SK-N-DZ (cell line): ENCODE measurements at regions not wholly inside any gene's neighbourhood (a gene's known extent, or its start where the extent isn't known, plus 50 kb on each side); places are given as distances from the start of the nearest gene placed in this dataset.
A peak's percentile ranks its signal among the peaks of the same experiment; 100 is the strongest.

Experiments
- DNase-seq: peaks from one replicate; pipeline ENCODE4 v3.0.0-alpha.2; 2015; ENCODE audit warnings: low spot score

DNA sequence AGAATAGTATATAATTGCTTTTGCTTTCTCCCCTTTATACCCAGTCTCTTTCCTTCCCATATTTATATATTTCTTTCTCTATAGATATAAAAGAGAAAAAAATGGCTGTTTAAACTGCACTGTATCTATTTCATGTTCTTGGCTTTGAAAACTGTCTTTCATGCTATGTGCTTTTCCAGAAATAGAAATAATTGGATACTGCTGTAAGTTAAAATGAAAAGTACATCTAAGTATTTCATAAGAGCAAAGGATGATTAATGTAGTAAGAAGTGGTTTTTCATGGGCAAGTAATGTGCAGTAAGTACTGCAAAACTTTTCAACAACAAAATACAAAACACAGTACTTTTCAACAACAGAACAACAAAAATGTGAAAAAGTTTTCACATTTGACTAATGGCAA, 237.9 kb downstream of the SNCA start:
- no peak for DNase-seq

DNA sequence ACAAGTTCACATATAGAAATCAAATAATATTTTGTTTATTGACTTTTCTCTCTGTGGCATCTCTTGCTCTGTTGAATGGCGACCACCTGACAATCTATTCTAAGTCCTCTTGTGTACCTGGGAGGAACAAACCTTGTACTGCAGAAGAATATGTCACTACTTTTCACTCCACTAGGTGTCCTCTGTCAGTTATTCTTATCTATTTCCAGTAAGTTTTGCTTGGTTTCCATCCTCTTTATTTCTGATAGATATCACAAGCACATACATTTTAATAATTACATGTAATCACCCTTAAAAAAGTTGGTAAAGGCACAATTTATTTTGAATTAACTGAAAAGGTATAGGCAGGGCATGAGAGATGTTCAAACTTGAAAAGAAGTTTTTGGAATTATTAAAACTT, 238.4 kb downstream of the SNCA start:
- DNase-seq: peak; percentile 7

DNA sequence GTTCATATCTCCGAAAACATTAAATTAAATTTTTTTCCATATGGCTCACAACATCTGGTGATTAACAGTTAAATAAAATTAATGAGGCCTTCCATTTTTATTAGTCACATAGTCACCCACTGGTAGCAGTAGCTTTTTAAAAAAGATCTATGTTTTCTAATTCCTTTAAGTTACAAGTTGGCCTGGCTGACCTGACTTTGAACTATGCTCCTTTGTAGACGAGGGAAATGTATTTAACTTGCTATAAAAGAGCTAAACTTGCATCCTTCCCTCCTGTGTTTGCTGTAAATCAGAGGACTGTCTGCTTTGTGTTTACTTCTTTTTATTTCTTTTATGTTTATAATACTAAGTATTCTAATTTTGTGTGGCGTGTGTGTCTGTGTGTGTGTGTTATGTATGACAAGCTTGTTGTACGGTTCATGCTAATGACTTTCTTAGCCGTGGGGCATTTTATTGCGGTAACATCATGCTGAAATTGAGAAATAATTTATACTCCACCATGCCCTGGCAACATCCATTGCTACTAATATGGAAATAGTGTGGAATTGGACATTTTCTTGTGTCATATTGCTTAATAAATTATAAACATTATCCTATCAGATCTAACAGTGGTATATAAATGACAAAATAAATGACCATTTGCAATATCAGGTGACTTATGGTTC, 241.7 kb downstream of the SNCA start:
- no peak for DNase-seq

DNA sequence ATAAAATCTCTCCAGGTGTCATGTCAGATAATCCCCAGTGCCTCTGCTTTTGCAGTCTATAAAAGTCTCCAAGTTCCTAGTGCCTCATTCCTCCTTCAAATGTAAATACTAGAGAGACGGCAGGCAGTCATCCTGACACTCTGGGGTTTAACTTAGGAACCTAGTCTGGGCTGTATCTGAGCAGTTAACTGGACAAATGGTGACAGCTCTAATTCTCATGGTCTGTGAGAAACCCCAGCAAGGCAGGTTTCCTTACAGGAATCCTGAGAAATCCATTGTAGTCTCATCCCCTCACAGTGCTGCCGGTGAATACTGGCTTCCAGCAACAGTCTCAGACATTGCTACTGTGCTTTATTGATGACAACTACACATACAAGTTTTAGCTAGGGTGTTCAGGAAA, 246.8 kb downstream of the SNCA start:
- peak; percentile 69 for DNase-seq

DNA sequence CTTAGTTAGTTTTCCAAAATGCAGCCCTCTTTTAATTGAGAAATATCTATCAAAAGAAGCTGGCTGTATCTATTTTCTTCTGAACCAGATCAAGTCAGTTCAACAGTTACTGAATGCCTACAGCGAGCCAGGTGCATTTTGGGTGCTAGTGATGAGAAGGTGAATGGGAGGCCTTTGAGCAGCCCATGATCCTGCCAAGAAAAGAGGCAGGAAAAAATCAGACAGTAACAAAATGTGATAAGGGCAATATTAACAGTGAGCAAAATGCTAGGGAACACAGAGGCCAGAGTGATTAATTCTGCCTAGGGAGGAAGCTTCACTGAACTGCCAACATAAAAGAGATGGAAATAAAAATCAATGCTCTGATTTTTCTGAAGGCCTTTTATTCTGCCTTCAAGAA, 248.5 kb downstream of the SNCA start:
- no peak for DNase-seq

DNA sequence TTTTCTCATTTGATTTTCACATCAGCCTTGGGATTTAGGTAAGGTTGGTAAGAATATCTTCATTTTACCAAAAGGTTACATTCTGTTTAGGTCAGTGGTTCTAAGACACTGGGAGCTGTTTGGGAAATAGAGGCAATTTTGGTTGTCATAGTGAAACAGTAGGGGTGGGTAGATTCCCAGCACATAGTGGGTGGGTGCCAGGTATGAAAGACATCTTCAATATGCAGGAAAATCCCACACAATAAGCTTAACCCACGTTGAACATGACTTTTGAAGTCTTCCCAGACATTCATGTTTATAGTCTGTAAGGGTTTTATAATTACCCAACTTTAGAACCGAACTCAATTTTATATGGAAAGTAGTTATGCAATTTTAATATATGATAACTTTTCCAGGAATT, 249.6 kb downstream of the SNCA start:
- DNase-seq: no peak

DNA sequence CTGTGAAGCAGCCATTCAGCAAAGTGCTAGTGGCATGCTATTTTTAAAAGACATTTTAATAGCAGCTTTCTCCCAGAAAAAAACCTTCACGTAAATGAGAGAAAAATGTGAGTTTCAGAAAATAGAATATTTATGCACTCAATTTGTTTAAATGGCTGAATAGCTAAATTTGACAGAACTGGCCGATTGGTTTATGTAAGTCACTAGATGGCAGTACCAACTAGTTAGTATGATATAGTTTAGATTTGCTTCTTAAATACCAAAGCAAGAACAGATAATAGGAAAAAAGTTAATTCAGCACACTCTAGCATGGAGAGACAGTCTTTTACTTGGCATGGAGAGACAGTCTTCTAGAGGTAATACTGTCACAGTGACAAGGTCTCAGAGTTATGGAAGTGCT, 250.1 kb downstream of the SNCA start:
- peak; percentile 16 for DNase-seq

DNA sequence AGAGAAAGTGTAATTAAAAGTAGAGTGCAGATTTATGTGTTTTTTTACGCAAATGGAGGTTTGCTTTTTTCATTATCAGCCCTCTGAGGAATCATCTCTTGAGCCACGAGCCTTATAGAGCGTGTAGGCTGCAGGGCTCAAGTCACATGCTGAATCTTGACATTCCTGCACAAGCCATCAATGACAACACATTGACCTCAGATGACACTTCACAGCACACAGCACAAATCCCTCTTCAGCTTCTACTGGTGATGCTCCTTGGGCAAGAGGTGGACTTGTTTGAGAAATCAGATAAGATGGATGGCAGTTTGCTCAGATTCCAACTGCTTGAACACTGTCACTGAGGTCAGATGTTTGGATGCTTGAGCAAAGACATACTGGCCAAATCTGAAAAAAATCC, 250.6 kb downstream of the SNCA start:
- peak; percentile 15 for DNase-seq

DNA sequence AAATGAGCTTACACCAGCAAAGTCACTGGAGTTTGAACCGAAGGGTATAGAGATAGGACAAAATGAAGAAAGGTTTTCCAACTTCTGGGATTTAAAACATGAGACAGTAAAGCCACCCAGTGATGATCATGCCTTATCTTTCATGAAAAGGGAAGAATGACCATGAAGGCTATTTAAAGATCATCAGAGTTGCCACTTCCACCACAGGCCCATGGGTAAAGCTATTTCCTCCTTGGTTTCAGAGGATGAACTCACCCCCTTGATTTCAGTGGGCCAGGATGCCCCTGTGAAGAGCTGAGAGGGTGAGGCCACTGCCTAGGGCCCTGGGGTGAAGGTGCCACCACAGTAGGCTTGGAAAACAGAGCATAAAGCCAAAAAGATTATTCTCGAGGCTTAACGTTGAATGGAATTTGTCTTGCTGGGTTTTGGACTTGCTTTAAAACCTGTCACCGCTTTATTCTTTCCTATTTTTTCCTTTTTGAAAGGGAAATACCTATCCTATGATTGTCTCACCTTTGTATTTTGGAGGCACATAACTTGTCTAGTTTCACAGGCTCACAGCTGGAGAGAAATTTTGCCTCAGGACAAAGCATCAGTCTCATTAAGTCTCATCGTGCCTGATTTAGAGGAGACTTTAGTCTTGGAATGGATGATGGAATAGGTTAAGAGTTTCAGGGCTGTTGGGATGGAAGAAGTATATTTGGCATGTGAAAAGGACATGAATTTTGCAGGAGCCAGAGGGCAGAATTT, 254.0 kb downstream of the SNCA start:
- no peak for DNase-seq

DNA sequence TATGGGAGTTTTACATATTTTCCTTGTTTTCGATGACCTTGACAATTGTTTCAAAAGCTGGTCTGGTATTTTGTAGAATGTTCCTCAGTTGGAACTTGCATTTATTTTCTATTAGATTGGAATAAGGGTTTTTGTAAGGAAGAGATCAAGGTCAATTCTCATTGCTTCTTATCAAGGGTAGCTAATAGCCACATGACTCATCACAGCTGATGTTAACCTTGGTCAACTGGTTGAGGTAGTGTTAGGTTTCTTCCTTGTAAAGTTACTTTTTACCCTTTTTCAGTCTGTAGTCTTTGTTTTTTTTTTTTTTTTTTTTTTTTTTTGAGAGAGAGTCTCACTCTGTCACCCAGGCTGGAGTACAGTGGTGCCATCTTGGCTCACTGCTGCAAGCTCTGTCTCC, 257.2 kb downstream of the SNCA start:
- no peak for DNase-seq

DNA sequence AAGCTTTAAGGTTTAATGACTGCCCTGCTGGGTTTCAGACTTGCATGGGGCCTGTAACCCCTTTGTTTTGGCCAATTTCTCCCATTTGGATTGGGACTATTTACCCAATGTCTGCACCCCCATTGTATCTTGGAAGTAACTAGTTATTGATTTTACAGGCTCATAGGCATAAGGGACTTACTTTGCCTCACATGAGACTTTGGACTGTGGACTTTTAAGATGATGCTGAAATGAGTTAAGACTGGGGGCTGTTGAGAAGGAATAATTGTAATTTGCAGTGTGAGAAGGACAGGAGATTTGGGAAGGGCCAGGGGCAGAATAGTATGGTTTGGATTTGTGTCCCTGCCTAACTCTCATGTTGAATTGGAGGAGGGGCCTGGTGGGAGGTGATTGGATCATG, 260.7 kb downstream of the SNCA start:
- no peak for DNase-seq

DNA sequence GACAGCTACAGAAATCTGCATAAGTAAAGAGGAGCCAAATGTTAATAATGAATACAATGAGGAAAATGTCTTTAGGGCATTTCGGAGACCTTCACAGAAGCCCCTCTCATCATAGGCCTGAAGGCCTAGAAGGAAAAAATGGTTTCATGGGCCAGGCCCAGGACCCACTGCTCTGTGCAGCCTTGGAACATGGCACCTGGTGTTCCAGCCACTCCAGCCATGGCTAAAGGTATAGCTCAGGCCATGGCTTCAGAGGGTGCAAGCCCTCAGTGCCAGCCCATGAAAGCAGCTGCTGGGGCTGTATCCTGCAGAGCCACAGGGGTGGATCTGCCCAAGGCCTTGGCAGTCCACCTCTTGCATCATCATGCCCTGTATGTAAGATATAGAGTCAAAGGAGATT, 261.1 kb downstream of the SNCA start:
- no peak for DNase-seq

DNA sequence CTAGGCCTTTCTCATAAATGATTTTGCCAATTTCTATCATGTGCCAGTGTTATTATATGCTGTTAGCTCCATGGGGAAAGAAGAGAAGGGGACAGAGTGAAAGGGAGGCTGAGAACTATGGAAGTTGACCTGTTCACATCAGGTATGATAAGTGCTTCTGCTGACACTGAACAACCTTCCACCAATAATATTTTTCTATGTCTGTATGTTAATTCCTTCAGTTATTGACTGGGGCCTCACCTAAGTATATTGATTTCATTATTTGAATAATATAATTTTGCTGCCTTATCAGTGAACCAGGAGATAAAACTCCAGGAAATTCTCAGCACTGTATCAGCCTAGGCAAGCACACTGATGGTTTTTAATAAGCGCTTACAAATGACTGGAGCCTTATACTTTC, 262.8 kb downstream of the SNCA start:
- DNase-seq: no peak

DNA sequence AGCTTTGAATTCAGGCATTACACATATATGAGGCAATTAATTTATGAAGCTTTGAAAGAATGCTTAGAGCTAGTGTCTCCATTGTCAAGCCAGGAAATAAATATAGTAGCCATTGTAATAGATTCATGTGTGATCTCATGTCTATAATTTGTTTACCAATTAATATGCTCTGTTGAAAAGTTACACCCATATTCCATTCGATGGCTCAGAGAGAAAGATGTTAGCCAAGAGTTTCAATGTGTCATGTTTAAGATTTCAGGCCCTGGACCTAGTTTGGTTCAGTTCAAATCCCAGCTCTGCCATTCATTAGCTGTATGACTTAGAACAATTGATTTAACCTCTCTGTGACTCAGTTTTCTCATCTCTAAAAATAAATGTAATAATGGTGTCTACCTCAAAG, 263.3 kb downstream of the SNCA start:
- no peak for DNase-seq

DNA sequence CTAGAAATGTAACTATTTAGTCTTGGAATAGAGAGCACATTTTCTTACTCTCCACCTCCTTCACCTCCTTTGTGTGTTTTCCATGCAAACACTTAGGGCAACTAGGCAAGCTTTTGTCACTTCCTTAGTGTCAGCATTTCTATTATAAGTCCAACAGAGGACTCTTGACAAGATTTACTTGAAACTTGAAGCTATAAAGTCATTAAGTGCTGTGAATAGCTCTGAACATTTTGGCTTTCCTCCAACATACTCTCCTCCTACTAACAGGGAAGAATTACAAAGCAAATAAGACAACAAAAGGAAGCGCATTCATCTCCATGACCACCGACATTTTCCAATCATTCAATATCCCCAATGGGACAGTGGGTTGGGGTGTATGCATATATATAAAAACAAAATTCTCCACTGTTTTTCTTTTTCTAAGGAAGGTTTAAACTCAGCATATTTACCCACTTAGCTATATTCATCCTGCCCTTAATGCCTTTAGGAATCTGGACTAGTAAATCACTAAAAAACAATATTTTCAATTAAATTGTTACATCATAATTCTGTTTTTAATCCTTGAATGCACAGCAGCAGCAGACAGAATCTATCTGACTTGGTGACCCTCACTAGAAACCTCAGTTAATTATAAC, 264.6 kb downstream of the SNCA start:
- no peak for DNase-seq

DNA sequence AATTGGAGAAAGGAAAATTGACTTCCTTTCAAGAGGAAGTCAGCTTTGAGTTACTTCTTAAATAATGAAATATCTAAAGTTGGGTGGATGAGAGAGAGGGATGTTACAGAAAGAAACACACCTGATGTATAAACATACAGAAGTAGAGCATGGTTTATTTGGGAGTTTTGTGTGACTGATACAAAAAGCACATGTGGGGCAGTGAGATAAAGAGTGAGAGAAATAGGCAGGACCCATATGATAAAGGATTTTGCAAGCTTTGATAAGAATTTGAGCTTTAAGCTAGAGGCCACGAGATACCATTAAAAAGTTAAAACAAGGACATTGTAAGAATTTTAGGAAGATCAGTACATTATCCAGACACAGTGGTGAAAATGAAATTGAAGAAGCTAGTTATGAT, 263.3 kb upstream of the GPRIN3 start:
- DNase-seq: no peak

DNA sequence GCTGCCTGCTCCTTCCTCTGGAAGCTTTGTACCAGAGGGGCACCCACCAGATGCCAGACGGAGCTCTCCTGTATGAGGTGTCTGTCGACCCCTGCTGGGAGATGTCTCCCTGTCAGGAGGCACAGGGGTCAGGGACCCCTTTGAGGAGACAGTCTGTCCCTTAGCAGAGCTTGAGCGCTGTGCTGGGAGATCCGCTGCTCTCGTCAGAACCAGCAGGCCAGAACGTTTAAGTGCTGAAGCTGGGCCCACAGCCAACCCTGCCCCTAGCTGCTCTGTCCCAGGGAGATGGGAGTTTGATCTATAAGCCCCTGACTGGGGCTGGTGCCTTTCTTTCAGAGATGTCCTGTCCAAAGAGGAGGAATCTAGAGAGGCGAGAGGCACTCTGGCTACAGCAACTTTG, 260.3 kb upstream of the GPRIN3 start:
- no peak for DNase-seq

DNA sequence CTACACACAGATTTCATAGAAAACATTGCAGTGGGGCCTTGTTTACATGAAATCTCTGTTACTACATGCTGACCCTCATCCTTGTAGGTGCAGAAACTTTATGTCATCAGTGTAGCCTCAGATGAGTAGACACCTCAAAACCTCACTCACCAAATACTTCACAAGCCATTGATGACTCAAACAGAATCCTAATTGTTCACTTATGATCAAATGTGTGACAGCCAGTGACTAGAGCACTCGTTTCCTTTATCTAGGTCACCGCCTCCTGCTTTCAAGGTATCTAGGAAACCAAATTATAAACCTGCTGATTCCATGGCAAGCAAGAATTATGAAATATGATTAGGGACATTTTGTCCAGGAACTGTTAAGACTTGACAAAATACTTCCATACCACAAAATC, 255.8 kb upstream of the GPRIN3 start:
- DNase-seq: no peak

DNA sequence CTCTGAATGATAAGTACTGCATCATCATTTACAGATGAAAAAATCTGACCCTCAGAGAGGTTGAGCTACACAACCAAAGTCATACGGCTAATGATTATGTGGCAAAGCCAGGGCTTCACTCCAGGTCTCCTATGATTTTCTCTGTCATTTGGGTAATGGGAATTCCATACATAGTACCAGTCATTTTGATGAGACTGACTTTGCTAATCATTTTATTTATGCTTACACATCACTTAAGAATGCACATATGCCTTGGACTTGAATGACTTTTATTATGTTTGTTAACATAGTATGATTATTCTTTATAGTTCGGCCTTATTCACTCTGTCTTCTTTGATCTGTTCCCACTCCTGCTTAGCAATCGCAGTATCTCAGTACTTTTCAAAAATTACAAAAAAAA, 255.1 kb upstream of the GPRIN3 start:
- no peak for DNase-seq

DNA sequence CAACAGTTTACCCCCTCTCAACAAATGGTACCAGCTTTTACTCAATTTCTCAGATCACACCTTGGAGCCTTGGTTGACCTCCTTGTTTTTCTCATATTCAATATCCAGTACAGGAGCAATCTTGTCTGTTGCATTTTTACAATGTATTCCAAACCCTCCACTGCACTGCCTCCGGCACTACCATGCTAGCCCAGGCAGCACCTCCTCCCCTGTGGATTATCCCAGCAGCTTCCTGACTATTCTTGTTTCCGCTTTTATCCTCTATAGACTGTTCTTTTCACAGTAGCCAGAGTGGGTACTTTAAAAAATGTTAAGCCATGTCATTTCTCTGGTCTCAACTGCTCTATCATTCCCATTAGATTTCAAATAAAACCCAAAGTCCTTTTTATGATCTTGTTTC, 253.4 kb upstream of the GPRIN3 start:
- DNase-seq: no peak

DNA sequence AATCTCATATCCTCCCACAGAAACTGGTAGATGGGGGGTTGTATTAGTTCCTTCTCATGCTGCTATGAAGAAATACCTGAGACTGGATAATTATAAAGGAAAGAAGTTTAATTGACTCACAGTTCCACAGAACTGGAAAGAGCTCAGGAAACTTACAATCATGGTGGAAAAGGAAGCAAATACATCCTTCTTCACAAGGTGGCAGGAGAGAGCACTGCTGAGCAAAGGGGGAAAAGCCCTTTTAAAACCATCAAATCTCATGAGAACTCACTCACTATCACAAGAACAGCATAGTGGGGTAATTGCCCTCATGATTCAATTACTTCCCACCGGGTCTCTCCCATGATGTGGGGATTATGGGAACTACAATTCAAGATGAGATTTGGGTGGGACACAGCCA, 250.5 kb upstream of the GPRIN3 start:
- peak; percentile 40 for DNase-seq

DNA sequence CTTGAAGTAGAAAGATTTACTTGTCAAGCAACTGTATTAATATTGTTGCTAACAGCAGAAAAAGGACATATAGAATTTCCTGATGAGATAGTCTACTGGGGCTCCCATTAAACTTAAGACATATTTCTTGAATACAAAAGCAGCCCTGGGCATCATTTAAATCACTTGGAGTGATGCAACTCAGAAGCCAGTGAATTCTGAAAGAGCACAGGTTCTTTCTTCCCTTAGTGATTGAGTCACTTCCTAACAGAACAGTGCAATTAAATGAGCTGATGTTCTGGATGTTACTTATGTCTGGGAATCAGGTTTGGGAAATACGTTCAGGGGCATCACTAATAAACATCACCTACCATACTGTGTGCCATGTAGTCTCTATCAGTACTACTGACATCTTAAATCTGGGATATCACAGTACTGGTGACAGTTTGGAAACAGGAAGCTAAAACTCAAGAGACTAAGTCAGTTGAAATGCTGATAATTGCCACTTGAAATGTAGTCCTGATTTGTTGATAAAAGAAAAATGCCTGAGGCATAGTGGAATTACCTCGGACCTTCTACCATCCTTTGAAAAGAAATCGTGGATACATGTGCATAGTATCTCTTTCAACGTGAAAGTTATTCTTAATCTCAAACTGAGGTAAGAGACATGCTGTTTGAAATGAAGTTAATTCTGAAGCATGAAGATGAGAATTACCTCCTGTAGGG, 249.2 kb upstream of the GPRIN3 start:
- no peak for DNase-seq

DNA sequence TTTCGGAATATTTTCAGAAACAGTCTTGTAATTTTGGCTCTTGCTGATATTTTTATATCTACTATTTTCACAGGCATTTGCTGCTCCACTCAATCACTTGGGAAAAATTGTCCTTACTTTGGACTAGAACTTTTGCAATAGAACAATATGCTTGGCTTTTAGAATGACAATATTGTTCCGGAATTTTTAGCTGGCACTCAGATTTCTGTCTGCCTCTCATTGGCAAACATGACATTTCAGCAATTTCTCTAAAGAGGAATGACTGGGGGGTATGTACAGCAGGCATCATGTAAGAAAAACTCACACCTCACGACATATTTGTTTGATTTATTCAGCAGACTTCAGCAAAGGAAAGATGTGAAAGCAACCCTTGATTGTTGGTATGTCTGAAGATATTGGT, 243.6 kb upstream of the GPRIN3 start:
- DNase-seq: no peak
